Stomach (tissue), 4 donors: ENCODE measurements at regions not wholly inside any gene's neighbourhood (a gene's known extent, or its start where the extent isn't known, plus 50 kb on each side); places are given as distances from the start of the nearest gene placed in this dataset.

Source experiments
- POLR2A ChIP-seq, 4 donors: fragments of 450-650 bp; IDR thresholded peaks; one replicate each; pipeline ENCODE4 v1.6.1; 2016; ENCODE audit warnings: antibody characterized with exemption in 4 of 4, control low read depth in 2 of 4, mild to moderate bottlenecking in 1 of 4, moderate library complexity in 1 of 4
- POLR2AphosphoS5 ChIP-seq, 3 donors: sonication (generic); formaldehyde crosslinking; IDR thresholded peaks; one replicate each; pipeline ENCODE4 v1.6.1; 2016; ENCODE audit warnings: antibody characterized with exemption in 3 of 3
- TF ChIP-seq, protein P1 (sequence below), 7 experiments: fragments of 450-650 bp in 4 of 7; fragments of 200-600 bp in 3 of 7; sonication (generic) in 3 of 7; IDR thresholded peaks; one replicate each; pipeline ENCODE4 v1.5.1; 2016 to 2019; ENCODE audit warnings: antibody characterized with exemption in 7 of 7, control low read depth in 2 of 7, mild to moderate bottlenecking in 1 of 7

DNA sequence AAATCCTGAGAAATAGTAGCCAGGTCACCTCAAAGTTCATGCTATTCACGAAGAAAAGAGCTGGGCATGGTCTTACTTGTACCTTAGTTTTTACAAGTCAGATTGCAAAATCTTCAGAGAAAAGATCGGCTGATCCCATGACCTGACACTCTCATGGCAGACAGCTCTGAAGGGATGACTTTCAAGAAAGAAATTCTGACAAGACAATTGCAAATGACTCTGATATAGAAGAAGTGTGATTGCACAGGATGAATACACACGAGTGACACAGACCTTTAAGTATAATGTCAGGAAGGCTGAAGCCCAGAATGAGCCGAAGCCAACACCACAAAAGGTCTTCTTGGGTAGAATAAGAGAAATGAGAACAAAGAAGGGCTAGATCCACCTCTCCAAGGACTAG is 59.4 kb upstream of the DRD2 start:
- TF ChIP-seq, protein P1, sequence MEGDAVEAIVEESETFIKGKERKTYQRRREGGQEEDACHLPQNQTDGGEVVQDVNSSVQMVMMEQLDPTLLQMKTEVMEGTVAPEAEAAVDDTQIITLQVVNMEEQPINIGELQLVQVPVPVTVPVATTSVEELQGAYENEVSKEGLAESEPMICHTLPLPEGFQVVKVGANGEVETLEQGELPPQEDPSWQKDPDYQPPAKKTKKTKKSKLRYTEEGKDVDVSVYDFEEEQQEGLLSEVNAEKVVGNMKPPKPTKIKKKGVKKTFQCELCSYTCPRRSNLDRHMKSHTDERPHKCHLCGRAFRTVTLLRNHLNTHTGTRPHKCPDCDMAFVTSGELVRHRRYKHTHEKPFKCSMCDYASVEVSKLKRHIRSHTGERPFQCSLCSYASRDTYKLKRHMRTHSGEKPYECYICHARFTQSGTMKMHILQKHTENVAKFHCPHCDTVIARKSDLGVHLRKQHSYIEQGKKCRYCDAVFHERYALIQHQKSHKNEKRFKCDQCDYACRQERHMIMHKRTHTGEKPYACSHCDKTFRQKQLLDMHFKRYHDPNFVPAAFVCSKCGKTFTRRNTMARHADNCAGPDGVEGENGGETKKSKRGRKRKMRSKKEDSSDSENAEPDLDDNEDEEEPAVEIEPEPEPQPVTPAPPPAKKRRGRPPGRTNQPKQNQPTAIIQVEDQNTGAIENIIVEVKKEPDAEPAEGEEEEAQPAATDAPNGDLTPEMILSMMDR (IDR thresholded peaks at IDR 0.05) = no peak
- TF ChIP-seq POLR2A (IDR thresholded peaks at IDR 0.05) = no peak
- no peak for TF ChIP-seq POLR2AphosphoS5 (IDR thresholded peaks at IDR 0.05)
